ENCODE measurements at regions not wholly inside any gene's neighbourhood (a gene's known extent, or its start where the extent isn't known, plus 50 kb on each side); places are given as distances from the start of the nearest gene placed in this dataset.
"Not testable (repeated sequence)": the region's sequence is repeated elsewhere in the genome, so short reads cannot be mapped to it uniquely, and the experiment has no call there.

DNA sequence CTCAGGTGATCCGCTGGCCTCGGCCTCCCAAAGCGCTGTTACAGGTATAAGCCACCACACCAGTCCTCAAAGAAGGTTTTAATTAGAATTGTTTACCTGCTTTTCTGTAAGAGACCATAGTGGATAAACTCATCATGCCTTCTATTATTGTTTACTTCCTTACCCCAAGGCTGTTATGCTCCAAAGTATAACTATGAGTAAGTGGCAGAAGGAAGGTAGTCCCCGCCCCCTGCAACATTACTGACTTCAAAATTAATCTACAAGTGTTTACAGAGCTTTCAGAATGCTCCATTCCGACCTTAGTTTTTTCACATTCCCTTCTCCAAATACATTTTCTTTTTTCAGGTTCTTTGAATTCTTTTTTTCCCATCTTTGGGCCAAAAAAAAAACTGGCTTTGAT, 480.5 kb upstream of the NOX3 start:
- no peak for DNase-seq (ENCODE audit: low spot score)

- DNase-seq (ENCODE audit: low spot score), result no peak
These were observed 461.4 kb upstream of the NOX3 start for GRCh38 chr6:155916846-155917624.

- no peak for DNase-seq (ENCODE audit: low spot score)
These were observed 460.0 kb upstream of the NOX3 start for GRCh38 chr6:155915651-155916050.

GRCh38 chr6:155913816-155914215, 458.2 kb upstream of the NOX3 start:
- DNase-seq (ENCODE audit: low spot score), result no peak

GRCh38 chr6:155909710-155910109, 454.1 kb upstream of the NOX3 start:
- no peak for DNase-seq (ENCODE audit: low spot score)

- no peak for DNase-seq (ENCODE audit: low spot score)
These were observed 440.0 kb upstream of the NOX3 start for GRCh38 chr6:155895641-155896040.

- no peak for DNase-seq (ENCODE audit: low spot score)
These were observed 439.1 kb upstream of the NOX3 start for GRCh38 chr6:155894758-155895157.

DNA sequence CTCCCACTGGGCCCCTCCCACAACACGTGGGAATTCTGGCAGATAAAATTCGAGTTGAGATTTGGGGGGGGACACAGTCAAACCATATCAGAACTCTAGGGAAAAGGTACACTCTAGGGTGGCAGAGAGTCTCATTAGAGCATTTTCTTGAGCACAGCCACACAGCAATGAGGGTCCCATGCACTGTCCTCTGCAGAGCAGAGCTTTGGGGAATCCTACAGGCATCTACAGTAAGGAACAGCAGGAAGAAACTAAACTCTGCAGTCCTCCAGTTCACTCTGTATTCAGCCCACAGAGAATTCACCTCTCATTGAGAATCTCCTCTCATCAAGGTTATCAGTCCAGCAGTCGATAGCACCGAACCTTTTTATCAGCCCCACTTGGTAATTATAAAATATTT, 438.6 kb upstream of the NOX3 start:
- DNase-seq (ENCODE audit: low spot score), result no peak

GRCh38 chr6:155890409-155890808, 434.8 kb upstream of the NOX3 start:
- DNase-seq (ENCODE audit: low spot score), result no peak

- DNase-seq (ENCODE audit: low spot score), result no peak
These were observed 433.8 kb upstream of the NOX3 start for GRCh38 chr6:155889410-155889809.

- no peak for DNase-seq (ENCODE audit: low spot score)
These were observed 431.8 kb upstream of the NOX3 start for GRCh38 chr6:155887421-155887820.

GRCh38 chr6:155883741-155884140, 428.1 kb upstream of the NOX3 start:
- DNase-seq (ENCODE audit: low spot score), result no peak

DNA sequence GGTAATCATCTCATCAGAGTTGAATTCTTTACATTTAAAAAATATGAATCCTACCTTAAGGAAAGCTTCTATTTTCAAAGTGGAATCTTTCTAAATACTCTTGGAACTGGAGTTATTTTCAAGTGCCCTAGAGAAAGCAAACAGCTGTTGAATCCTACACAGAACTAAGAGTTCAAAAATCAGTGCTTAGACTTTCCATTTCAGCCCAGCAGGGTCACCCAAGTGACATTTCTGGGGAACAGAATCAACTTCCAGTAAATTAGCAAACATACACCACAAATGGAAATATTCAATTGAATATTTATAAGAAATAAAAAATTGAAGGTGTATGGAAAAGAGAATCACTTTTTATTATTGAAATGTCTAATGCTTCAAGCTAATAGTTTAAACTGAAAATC, 427.7 kb upstream of the NOX3 start:
- no peak for DNase-seq (ENCODE audit: low spot score)

GRCh38 chr6:155882527-155883333, 427.1 kb upstream of the NOX3 start:
- peak; percentile 3 for DNase-seq (ENCODE audit: low spot score)

DNA sequence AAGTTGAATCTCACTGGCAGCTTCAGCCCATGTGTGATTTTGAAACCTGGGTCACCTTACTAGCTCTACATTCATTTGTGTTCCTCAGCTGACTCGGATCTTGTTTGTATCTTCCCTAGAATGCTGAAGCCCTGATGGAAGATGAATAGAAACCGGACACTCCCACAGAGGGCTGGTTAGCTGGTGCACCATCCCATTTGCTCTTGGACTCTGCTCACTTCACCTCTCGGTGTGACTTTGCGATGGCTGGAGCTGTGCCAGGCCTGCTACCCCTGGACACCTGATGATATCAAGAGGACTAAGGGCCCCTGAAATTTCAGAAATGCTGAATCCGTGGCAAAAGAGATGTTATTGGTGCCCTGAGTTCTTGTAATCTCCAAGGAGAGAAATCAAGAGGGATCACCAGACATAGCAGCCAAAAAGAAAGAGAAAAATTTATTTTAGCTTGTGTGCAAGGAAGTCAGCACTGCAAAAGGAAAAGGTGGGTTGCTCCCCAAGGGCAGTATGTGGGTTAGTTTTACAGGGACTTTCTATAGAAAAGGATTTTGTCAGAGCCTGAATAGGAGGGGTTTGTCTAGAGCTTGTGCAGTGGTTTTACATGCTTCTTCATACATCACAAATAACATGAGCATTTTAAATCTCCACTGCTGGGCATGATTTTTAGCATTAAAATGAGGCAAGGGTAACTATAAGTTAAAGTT, 426.3 kb upstream of the NOX3 start:
- DNase-seq (ENCODE audit: low spot score), result no peak

DNA sequence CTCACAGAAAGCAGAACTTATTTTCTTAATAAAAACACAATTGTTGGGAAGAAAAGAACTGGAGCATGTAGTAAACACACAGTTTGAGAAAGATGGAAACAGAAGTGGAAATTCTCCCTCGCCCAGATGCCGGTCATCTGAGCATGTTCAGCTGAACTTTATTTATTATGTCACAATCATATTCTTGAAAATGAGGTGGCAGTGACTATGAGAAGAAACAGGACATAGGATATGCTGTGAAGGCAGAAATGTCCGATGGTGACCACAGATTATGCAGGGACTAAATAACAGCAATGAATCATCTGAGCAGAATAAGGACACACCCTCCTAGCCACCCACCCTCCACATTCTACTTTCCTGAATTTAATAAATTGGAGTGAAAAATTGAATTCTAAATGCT, 425.3 kb upstream of the NOX3 start:
- no peak for DNase-seq (ENCODE audit: low spot score)

DNA sequence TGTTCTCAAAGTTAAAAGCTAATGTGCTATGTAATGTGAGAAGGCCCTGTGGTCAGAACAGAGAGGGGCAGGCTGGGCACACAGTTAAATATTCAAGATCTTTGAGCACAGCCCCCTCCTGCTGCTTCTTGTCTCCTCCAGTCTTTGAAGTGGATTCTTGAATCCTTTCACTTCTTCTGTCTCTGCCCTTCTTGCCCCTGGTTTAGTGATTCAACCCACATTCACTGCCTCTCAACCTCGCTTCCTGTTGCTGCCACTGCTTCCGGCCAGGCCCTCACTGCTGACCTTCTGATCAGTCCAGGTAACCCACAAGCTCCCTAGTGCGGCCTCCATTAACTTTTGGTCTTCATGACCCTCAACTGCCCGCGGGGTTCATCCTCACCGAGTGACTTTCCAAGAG, 417.3 kb upstream of the NOX3 start:
- DNase-seq (ENCODE audit: low spot score), result no peak

- DNase-seq (ENCODE audit: low spot score), result no peak
These were observed 412.0 kb upstream of the NOX3 start for GRCh38 chr6:155867682-155868081.

GRCh38 chr6:155866676-155867390, 411.2 kb upstream of the NOX3 start:
- not testable (repeated sequence) for DNase-seq (ENCODE audit: low spot score)

DNA sequence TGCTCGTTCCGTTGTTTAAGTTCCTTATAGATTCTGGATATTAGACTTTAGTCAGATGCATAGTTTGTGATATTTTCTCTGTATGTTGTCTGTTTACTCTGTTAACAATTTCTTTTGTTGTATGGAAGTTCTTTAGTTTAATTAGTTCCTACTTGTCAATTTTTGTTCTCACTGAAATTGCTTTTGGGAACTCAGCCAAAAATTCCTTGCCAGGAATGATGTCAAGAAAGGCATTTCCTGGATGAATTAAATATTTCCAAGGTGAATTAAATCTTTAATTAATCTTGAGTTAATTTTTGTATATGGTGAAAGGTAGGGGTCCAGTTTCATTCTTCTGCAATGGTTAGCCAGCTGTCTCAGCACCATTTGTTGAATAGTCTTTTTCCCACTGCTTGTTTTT, 406.2 kb upstream of the NOX3 start:
- DNase-seq (ENCODE audit: low spot score), result no peak

DNA sequence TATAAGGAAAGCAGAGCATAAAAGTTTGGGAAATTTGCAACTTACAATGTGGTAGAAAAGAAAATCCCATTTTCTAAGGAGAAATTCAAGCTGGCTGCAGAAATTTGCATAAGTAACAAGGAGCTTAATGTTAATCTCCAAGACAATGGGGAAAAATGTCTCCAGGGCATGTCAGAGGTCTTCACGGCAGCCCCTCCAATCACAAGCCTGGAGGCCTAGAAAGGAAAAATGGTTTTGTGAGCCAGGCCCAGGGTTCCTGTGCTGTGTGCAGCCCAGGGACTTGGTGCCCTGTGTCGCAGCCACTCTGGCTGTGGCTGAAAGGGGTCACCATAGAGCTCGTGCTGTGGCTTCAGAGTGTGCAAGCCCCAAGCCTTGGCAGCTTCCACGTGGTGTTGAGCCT, 403.3 kb upstream of the NOX3 start:
- DNase-seq (ENCODE audit: low spot score), result not testable (repeated sequence)

- DNase-seq (ENCODE audit: low spot score), result no peak
These were observed 399.1 kb upstream of the NOX3 start for GRCh38 chr6:155854787-155855186.
